ENCODE measurements at regions not wholly inside any gene's neighbourhood (a gene's known extent, or its start where the extent isn't known, plus 50 kb on each side); places are given as distances from the start of the nearest gene placed in this dataset.

- H3K27ac Mint-ChIP-seq, result no peak overlapping the region
- no peak overlapping the region for H3K4me3 Mint-ChIP-seq
- no peak for ATAC-seq
- Histone ChIP-seq H3K9me3 (ENCODE audit: control insufficient read depth, insufficient read depth, low read length) (no peaks in the 10 kb centered on the region), H3K27ac (ENCODE audit: low read length) (no peak overlapping the region), H3K27me3 (ENCODE audit: control insufficient read depth, insufficient read depth, low read length) (no peaks in the 10 kb centered on the region), H3K4me1 (ENCODE audit: control insufficient read depth, insufficient read depth, low read length) (no peaks in the 10 kb centered on the region), H3K36me3 (ENCODE audit: control insufficient read depth, insufficient read depth, low read length) (no peaks in the 10 kb centered on the region), H3K4me3 (ENCODE audit: low read length) (no peak overlapping the region)
- WGBS (ENCODE audit: insufficient coverage), result 74% methylated on average over 3 of the region's 3 CpGs
- no peak for TF ChIP-seq CTCF (IDR thresholded peaks at IDR 0.05)
- H3K4me1 Mint-ChIP-seq, result no peaks in the 10 kb centered on the region
- no peaks in the 10 kb centered on the region for H3K9me3 Mint-ChIP-seq
- no peaks in the 10 kb centered on the region for H3K36me3 Mint-ChIP-seq
- no peak for DNase-seq
- peaks cover 23 to 27% of the 10 kb centered on the region in 2 donors for H3K27me3 Mint-ChIP-seq (ENCODE audit: low read depth in 2 of 2)
- intact Hi-C loops (cut with micrococcal nuclease), result no loop called here
These were observed 180.3 kb downstream of the AXIN2 start for GRCh38 chr17:65381152-65381551.

- Mint-ChIP-seq H3K9me3 (no peaks in the 10 kb centered on the region), H3K27ac (no peak overlapping the region), H3K4me1 (peaks cover 19 to 24% of the 10 kb centered on the region in 2 donors), H3K27me3 (ENCODE audit: low read depth in 2 of 2) (peaks cover 17 to 47% of the 10 kb centered on the region in 2 donors), H3K4me3 (no peak overlapping the region), H3K36me3 (no peaks in the 10 kb centered on the region)
- DNase-seq (no peak), ATAC-seq (no peak)
- Histone ChIP-seq H3K4me1 (ENCODE audit: control insufficient read depth, insufficient read depth, low read length) (peaks cover 21% of the 10 kb centered on the region), H3K36me3 (ENCODE audit: control insufficient read depth, insufficient read depth, low read length) (no peaks in the 10 kb centered on the region), H3K9me3 (ENCODE audit: control insufficient read depth, insufficient read depth, low read length) (no peaks in the 10 kb centered on the region), H3K27me3 (ENCODE audit: control insufficient read depth, insufficient read depth, low read length) (peaks cover 2% of the 10 kb centered on the region), H3K4me3 (ENCODE audit: low read length) (no peak overlapping the region), H3K27ac (ENCODE audit: low read length) (no peak overlapping the region)
- no peak for TF ChIP-seq CTCF (IDR thresholded peaks at IDR 0.05)
- WGBS (ENCODE audit: insufficient coverage), result 92% methylated on average over 3 of the region's 3 CpGs
- intact Hi-C loops (cut with micrococcal nuclease), result no loop called here
These were observed 186.5 kb downstream of the AXIN2 start for GRCh38 chr17:65374966-65375365.

GRCh38 chr17:65371702-65372101 lies 189.7 kb downstream of the AXIN2 start:
- Histone ChIP-seq H3K9me3 (ENCODE audit: control insufficient read depth, insufficient read depth, low read length) (no peaks in the 10 kb centered on the region), H3K4me3 (ENCODE audit: low read length) (no peak overlapping the region), H3K27me3 (ENCODE audit: control insufficient read depth, insufficient read depth, low read length) (peaks cover 2% of the 10 kb centered on the region), H3K27ac (ENCODE audit: low read length) (no peak overlapping the region), H3K4me1 (ENCODE audit: control insufficient read depth, insufficient read depth, low read length) (peaks cover 21% of the 10 kb centered on the region), H3K36me3 (ENCODE audit: control insufficient read depth, insufficient read depth, low read length) (no peaks in the 10 kb centered on the region)
- intact Hi-C loops (cut with micrococcal nuclease), result no loop called here
- DNase-seq (no peak), ATAC-seq (no peak)
- no peaks in the 10 kb centered on the region for H3K9me3 Mint-ChIP-seq
- H3K27me3 Mint-ChIP-seq (ENCODE audit: low read depth in 2 of 2), result peaks cover 8 to 30% of the 10 kb centered on the region in 2 donors
- no peak for TF ChIP-seq CTCF (IDR thresholded peaks at IDR 0.05)
- H3K27ac Mint-ChIP-seq, result peak overlapping the region in 1 of 2 donors; percentile 50
- peaks cover 19 to 24% of the 10 kb centered on the region in 2 donors for H3K4me1 Mint-ChIP-seq
- H3K4me3 Mint-ChIP-seq, result peak overlapping the region; percentile 82
- H3K36me3 Mint-ChIP-seq, result no peaks in the 10 kb centered on the region
- WGBS (ENCODE audit: insufficient coverage), result 86% methylated on average over 2 of the region's 2 CpGs

- H3K36me3 ChIP-seq (ENCODE audit: control insufficient read depth, insufficient read depth, low read length), result no peaks in the 10 kb centered on the region
- peak; percentile 90 to 99 (median 91) for ATAC-seq
- no peak overlapping the region for H3K27ac ChIP-seq (ENCODE audit: low read length)
- no peaks in the 10 kb centered on the region for H3K9me3 ChIP-seq (ENCODE audit: control insufficient read depth, insufficient read depth, low read length)
- 9% methylated on average over 15 of the region's 15 CpGs for WGBS (ENCODE audit: insufficient coverage)
- no peaks in the 10 kb centered on the region for H3K36me3 Mint-ChIP-seq
- H3K4me1 Mint-ChIP-seq, result peaks cover 19 to 24% of the 10 kb centered on the region in 2 donors
- intact Hi-C loops (cut with micrococcal nuclease), result no loop called here
- H3K27me3 Mint-ChIP-seq (ENCODE audit: low read depth in 2 of 2), result peaks cover 8 to 30% of the 10 kb centered on the region in 2 donors
- H3K4me3 ChIP-seq (ENCODE audit: low read length), result no peak overlapping the region
- peaks cover 2% of the 10 kb centered on the region for H3K27me3 ChIP-seq (ENCODE audit: control insufficient read depth, insufficient read depth, low read length)
- peak overlapping the region; percentile 82 for H3K4me3 Mint-ChIP-seq
- no peaks in the 10 kb centered on the region for H3K9me3 Mint-ChIP-seq
- no peak for TF ChIP-seq CTCF (IDR thresholded peaks at IDR 0.05)
- peaks cover 21% of the 10 kb centered on the region for H3K4me1 ChIP-seq (ENCODE audit: control insufficient read depth, insufficient read depth, low read length)
- peak overlapping the region in 1 of 2 donors; percentile 50 for H3K27ac Mint-ChIP-seq
- DNase-seq, result peak; percentile 28 to 33
These were observed 190.7 kb downstream of the AXIN2 start for GRCh38 chr17:65370669-65371131.

Measured in natural killer cell (primary cell).